HEK293 (cell line): ENCODE measurements at regions not wholly inside any gene's neighbourhood (a gene's known extent, or its start where the extent isn't known, plus 50 kb on each side); places are given as distances from the start of the nearest gene placed in this dataset.

Experiments used
- CTCF ChIP-seq: fragments of 450-650 bp; formaldehyde crosslinking; IDR thresholded peaks from 2 replicates; pipeline ENCODE4 v1.5.1; 2016; ENCODE audit warnings: missing biosample characterization, missing genetic modification characterization
- ZNF398 ChIP-seq: fragments of 450-650 bp; formaldehyde crosslinking; IDR thresholded peaks from 2 replicates; pipeline ENCODE4 v1.5.1; 2017; ENCODE audit warnings: missing biosample characterization, missing genetic modification characterization

- TF ChIP-seq CTCF (no peak), ZNF398 (tag by site-specific recombination) (no peak)
These were observed 637.9 kb upstream of the RGS18 start for GRCh38 chr1:191520345-191520744.
